Left cardiac atrium (tissue), 4 donors: ENCODE measurements at regions not wholly inside any gene's neighbourhood (a gene's known extent, or its start where the extent isn't known, plus 50 kb on each side); places are given as distances from the start of the nearest gene placed in this dataset.

Experiments
- ATAC-seq, 2 donors: fragments of 200-7000 bp; cut with Tn5 transposase; one replicate each; pipeline ENCODE4 v1.9.1; 2020; ENCODE audit warnings: mild to moderate bottlenecking in 2 of 2, moderate library complexity in 2 of 2
- DNase-seq: peaks from one replicate; pipeline ENCODE4 v3.0.0-alpha.2; 2020
- intact Hi-C, 2 donors: fragments of 100-400 bp; cut with DNase I; formaldehyde crosslinking; loops; one replicate each; pipeline versions ENCODE4 v1.14.1 to v1.15.1; 2022 to 2023
- donor health status: DM: no; HTN: yes; CAD: no.
- donor health status: DM: no; HTN: yes; CAD: no; lungs with severe emphysema.
- donor health status: DM: yes; HTN: yes; CAD: no.
- donor health status: Dilated cardiomyopathy.

DNA sequence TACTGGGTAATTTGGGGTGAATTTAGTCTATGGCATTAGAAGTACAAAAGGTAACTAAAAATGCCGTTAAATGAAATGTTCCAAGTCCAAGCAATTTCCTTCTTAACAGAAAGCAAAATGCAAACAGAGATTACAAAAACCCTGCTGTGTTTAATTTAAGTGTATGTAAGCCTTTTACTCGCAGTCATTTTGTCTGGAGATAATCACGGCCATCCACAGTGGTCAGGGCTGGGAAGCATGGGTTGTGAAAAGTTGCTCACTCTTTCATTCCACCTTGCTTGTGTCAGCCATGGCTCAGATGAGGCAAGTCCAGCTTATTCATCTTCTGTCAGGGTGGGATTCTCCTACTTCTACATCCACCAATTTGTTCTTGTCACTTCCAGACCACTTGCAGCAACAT lies 983.6 kb upstream of the ZEB2 start:
- no peak for DNase-seq
- intact Hi-C loops: no loop called here
- ATAC-seq: no peak

DNA sequence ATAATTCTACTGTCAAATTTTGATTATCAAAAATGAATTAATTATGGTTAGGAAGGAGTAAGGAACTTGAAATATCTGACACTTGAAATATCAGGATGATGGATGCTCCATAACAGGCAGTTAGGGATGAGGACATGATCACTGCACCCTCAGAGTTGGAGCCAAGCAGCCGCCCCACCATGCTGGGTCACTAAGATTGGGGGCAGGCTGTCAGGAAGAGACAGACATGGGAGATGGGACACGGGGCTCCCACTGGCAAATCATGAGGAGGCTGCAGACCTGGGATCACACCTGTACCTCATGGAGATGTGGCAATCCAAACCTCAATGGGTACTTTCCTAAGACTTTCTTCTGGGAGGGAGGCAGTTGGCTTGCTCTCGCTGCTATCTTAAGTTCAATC lies 982.0 kb upstream of the ZEB2 start:
- ATAC-seq (no peak), DNase-seq (no peak)
- intact Hi-C loops: no loop called here

DNA sequence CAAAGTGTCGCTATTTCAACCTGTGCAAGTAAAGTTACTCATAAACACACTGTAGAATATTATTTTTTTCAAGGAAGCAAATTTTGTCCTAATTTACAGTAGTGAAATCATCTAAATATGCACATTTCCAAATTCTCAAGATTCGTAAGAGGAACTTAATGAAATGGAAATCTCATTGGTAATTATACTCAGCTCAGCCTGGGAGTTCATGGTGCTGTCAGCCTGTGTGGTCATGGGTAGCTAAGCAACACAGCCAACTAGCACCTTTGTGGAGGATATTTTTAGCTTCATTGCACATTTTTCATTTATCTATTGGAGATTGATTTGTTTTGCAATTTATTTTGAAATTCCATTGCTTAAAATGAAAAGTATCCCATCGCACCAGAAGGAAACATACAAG lies 975.7 kb upstream of the ZEB2 start:
- DNase-seq (no peak), ATAC-seq (no peak)
- intact Hi-C loops: no loop called here

DNA sequence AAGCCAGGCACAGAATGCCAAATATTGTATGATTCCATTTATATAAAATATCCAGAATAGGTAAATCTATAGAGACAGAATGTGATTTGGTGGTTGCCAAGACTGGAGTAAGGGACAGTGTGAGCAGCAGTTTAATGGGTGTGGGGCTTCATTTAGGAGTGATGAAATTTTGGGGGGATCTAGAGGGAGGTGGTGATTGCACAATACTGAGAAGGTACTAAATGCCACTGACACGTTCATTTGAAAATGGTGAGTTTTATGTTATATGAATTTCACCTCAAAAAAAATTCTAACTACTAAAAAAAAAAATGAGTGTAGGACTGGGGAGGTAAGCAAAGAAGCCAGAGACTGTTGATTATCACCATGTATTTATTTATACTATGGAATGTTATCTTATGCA lies 974.5 kb upstream of the ZEB2 start:
- ATAC-seq: no peak
- DNase-seq: no peak
- intact Hi-C loops: no loop called here

DNA sequence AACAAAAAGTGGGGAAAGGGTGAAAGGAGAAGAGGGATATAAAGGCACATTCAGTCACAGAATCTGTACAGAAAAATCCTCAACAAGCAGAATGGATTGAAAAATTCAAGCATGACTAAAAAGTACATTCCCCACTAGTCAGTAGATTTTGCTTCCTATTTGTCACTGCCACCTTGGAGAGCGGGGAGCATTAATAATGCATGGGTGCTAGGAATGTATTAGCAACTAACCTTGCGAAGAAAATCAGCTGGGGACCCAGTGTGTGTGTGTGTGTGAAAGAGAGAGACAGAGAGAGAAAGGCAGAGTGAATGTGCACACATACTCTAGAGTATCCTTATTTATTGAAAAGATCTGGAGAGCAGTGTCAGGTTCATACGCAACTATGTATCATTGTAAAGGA lies 968.7 kb upstream of the ZEB2 start:
- intact Hi-C loops: no loop called here
- DNase-seq (no peak), ATAC-seq (no peak)

DNA sequence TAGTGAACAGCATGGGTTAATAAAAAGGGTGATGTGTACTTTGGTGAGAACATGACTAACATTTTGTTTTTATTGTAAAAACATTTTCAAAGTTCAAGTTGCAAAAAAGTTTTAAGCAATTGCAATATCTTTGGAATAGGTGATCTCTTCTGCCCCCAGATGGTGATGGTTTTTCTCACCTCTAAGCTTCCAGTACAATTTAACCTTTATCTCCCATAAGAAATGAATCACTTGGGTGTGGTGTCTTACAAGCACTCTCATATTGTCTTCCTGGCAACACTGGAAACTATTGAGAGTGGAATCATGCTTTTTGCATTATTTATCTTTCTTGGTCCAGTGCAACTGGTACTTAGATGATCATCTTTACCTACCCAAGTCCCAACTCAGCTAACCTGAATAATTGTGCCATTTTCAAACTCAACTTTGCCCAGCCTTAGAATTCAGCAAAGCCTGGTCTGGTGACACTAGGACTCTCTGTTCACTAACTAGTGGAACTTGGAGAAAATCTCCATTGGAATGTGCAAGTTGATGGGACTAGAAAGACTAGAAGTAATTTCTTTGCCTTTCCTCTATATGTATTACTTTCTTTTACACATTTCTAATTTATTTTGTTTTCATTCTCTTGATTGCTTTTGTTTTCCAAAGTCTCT lies 964.7 kb upstream of the ZEB2 start:
- intact Hi-C loops: no loop called here
- ATAC-seq (peak in 1 of 2 donors; percentile 86), DNase-seq (no peak)

DNA sequence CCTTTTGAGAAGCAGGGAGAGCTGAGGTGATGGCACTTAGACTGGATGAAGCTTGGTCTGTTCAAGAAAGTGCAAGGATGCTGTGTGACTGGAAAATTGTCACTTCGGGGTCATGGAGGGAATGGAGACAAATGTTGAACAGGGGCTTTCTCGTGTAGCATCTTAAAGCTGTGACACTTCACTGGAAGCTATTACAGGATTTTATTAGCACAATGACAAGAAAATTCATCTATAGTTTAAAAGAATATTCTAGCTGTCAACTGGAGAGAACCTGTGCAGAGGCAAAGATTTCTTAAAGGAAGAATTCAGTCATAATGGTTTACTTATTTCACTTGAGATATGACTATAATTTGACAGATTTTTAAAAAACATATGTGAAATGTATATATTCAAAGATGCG lies 963.9 kb upstream of the ZEB2 start:
- no peak for ATAC-seq
- no peak for DNase-seq
- intact Hi-C loops: no loop called here

DNA sequence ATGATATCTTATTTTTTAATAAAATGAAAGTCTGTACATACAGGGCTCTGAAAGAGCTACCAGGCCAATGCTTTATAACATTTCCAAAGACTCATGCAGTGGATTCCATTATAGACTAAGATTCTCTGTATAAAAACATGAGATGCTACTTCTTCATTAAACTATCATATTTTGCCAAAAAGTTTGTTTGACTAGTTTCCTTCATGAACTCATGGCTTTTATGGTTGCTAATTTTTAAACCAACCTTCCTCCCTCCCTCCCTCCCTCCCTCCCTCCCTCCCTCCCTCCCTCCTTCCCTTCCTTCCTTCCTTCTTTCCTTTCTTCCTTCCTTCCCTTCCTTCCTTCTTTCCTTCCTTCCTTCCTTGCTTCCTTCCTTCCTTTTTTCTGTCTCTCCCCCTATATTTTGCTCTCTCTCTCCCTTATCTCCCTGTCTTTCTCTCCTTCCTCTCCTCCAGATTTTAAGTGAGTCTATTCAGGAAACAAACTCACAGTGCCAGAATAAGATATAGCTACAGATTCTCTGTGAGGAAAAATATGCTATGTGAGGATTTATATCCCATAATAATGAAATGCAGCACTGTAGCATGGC lies 961.5 kb upstream of the ZEB2 start:
- intact Hi-C loops: no loop called here
- ATAC-seq: no peak
- no peak for DNase-seq

DNA sequence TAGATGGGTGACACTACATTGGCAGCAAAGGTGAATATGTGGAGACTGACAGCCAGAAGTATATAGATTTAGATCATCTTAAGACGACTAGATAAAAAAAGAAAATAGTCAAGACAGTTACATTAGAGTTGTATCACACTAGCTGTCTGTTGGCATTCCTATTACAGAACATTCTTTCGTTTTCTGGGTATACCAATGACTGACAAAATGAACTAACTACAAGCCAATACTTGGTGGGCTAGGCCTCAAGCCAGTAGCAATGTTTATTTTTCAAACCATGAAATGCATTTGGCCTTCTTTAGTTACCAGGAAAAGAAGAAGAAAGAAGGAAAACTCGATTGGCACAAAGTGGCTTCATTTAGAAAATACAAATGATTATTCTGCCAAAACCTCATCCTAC lies 944.9 kb upstream of the ZEB2 start:
- no peak for DNase-seq
- intact Hi-C loops: no loop called here
- ATAC-seq: no peak

DNA sequence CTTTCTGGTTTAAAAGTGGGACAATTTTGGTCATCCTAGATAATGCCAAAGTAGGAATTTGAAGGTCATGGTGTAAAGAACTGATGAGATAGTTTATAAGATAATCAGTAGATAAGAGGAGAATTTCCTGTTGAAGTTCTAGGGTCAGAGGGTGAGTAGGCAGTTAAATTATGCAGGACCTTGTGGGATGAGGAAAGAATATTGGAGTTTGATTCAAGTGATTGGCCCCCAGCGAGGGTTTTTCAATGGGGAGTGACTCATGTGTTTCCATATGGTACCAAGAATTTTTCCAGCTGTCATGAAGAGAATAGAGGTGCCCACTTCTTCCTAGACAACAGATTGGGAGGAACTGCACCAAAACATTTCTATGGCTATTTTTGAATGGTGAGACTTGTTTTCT lies 940.2 kb upstream of the ZEB2 start:
- ATAC-seq (no peak), DNase-seq (no peak)
- intact Hi-C loops: no loop called here

DNA sequence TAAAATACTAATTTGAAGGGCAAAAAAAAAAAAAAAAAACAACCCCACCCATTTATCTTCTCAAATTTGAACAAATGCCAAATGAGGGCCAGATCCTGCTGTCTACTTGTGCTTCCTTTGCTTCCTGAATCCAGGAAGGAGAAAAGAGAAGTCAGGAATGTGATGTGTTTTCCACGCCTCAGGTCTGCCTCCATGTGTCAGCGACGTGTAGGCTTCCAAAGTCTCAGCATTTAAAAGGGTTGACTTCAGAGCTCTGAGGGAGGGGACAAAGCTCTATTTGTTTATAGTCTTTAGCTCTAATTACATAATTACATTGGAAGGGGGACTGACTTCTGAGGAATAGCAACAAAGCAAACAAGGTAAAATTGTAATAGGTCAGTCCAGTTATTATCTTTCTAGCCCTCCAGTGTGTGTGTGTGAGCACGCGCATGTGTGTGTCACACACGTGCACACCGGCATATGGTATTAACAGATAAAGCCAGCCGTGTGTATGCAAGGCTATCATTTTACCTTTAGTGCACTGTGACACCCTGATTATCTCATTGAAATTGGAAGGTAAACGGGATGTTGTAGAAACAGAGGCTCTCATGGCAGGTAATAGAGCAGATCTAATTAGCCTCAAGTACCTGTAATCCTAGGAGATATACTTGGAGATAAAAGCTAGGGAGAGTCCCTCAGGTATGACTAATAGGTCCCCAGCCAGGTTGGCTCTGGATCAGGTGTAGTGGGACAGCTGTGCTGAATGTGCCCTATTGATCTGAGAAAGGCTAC lies 911.4 kb upstream of the ZEB2 start:
- no peak for DNase-seq
- intact Hi-C loops: no loop called here
- ATAC-seq: no peak

DNA sequence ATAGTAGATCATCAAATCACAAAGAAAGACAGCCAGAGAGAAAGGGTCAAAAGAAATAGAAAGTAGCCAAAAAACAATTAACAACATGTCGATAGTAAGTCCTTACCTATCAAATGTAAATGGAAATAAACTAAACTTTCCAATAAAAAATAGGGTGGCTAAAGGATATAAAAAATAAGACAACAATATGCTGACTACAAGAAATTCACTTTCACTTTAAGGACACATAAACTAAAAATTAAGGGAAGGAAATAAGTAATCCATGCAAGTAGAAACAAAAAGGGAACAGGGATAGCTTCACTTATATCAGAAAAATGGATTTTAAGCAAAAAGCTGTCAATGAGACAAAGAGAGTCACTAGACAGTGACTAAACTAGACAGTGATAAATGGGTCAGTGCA lies 903.9 kb upstream of the ZEB2 start:
- DNase-seq (no peak), ATAC-seq (no peak)
- intact Hi-C loops: no loop called here

DNA sequence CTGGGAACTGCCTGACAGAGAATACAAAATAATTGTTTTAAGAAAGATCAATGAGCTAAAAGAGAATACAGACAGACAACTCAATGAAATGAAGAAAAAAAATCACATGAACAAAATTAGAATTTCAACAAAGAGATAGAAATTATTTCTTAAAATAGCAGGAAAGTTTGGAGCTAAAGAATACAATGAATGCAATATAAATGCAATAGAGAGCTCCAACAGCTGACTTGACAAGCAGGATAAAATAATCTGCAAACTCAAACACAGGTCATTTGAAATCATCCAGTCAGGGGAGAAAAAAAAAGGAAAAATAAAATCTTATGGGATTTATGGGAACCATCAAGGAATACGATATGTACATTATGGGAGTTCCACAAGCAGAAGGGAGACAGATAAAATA lies 902.7 kb upstream of the ZEB2 start:
- no peak for ATAC-seq
- intact Hi-C loops: no loop called here

DNA sequence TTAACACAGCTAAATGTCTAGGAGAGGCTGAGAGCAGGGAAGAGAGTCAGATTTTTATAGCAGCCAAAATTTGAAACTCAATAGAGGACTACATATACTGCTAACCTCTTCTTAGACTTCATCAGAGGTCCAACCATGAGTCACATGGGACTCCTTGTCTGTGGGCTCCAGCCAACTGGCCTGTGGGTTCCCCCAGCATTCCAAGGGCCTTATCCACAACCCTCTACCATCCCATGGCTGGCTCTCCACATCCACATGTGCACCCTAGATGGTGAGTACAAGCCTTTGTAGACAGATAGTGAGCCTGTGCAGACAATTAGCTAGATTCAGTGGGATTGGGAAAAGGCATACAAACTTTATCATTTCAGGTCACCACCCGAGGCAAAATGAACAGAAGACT lies 901.9 kb upstream of the ZEB2 start:
- ATAC-seq (no peak), DNase-seq (no peak)
- intact Hi-C loops: no loop called here

More for the DNA sequence above, 902.7 kb upstream of the ZEB2 start:
- DNase-seq: no peak

DNA sequence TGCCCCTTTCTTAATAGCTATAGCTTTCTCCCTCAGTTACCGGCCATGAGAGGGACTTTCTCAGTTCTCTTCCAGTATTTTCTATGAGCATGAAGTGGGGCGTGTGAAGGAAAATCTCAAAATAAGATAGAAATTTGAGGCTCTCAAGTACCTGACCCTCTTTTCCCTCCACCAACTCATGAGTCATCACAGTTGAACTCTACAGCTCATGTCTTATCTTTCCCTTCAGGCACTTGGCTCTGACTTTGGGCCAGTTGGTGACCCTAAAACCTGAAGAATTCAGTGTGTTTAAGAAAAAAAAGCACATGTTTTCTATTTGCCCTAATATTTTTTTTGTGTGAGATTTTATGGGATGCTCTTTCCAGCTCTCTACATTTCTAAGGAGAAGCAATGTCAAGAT lies 896.7 kb upstream of the ZEB2 start:
- intact Hi-C loops: no loop called here
- DNase-seq (no peak), ATAC-seq (no peak)

DNA sequence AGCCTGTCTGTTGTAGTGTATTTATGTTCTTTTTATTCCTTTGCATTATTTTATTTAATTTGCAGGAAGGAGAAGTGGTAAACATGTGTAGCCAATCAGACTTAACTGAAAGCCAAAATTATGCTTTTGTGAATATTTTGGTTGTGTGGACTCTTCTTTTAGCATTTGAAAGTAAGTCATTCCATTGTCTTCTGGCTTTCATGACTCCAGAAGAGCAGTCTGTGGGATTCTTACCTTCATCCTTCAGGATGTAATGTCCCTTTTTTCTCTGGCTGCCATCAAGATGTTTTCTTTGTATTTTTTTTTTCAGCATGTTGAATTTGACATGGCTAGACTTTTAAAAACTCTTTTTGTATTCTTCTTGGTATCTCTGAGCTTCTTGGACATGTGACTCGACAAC lies 895.2 kb upstream of the ZEB2 start:
- no peak for ATAC-seq
- DNase-seq: no peak
- intact Hi-C loops: no loop called here

DNA sequence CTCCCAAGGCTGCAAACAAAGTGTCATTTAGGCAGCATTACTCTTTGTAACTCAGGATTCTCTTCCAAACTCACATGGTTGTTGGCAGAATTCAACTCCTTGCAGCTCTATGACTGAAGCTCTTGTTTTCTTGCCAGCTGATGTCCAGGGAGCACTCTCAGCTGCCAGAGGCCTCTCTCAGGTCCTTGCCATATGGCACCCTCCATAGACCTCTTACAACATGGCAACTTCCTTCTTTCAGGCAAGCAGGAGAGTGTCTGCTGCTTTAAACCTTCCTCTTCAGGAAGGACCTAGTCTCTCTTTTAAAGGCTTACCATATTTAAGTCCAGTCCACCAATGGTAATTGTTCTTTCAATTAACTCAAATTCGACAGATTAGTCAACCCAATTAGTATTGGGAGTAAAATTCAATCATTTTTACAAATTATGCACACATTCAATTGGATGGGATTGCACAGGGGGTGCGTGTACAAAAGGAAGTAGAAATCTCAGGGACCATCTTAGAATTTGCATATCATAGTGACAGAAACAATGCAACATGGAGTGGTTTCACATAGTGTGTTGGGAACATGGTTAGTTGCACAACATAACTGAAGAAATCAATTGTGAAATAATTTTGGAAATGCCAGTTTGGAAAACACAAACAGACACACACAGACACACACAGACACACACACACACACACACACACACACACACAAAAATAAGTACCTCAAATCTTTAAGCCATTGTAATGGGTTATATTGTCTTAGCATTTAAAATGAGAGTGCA lies 893.5 kb upstream of the ZEB2 start:
- DNase-seq (no peak), ATAC-seq (no peak)
- intact Hi-C loops: no loop called here

DNA sequence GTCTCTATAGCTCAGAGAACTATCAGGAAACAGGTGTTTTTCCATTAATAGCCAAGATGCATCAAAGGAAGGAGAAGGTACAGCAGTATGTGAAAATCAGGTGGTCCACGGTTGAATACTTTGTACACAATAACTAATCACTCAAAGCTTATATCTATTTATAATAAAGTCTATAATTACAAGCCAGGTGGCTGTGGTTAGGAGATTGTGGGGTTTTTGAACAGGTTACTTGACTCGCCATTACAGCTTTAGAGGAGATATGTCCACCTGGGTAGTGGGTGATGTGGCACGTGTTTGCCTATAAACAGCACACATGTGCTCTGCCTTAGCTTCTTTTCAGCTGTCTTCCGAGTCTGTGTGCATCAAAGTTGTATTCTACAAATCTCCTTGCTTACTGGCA lies 892.2 kb upstream of the ZEB2 start:
- intact Hi-C loops: no loop called here
- DNase-seq: no peak
- no peak for ATAC-seq

DNA sequence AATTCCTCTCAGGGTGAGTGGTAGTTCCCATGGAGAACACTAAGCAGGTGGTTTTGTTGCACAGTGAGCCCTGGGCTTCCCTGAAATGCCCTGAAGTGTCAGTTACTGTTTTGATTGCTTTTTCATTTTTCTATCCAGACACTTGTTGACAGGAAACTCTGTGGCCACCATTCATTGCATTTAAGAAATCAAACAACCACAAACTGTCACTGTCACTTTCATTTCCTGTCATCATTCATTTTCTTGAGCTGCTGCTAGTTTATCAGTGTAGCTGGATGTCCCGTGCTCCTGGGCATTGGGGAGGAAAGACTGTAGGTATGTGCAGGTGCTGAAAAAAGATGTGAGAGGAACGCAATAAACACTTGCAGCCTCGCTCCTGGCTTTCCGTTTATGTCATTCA lies 891.6 kb upstream of the ZEB2 start:
- ATAC-seq (no peak), DNase-seq (no peak)
- intact Hi-C loops: no loop called here

DNA sequence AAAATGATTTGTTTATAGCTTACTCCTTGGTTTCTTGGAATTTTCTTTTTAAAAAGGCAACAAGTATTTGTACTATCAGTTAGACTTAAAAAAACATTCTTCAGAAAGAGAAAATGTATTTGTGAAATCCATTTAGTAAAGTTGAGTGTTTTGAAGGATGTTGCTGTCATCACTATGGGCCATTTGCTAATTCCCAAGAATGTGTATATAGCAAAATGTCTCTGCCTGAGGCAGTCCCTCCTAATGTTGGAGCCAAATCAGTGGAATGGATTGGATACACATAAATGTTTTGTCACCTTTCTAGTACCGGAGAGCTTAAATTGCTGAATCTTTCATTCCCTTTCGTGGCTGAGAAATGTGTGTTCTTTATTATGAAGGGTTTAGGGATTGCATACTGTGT lies 890.2 kb upstream of the ZEB2 start:
- DNase-seq: no peak
- no peak for ATAC-seq
- intact Hi-C loops: no loop called here
